Suprapubic skin (tissue), 3 donors: ENCODE measurements at regions not wholly inside any gene's neighbourhood (a gene's known extent, or its start where the extent isn't known, plus 50 kb on each side); places are given as distances from the start of the nearest gene placed in this dataset.

ENCODE experiments used
- EP300 ChIP-seq: sonication (generic); formaldehyde crosslinking; IDR thresholded peaks from one replicate; pipeline ENCODE4 v1.6.1; 2017; ENCODE audit warnings: antibody characterized with exemption
- POLR2A ChIP-seq, 2 donors: fragments of 450-650 bp; IDR thresholded peaks; one replicate each; pipeline ENCODE4 v1.6.1; 2017; ENCODE audit warnings: antibody characterized with exemption in 2 of 2, mild to moderate bottlenecking in 2 of 2, moderate library complexity in 2 of 2
- TF ChIP-seq, protein P1 (sequence below), 2 donors: fragments of 200-600 bp in 1 of 2; fragments of 450-650 bp in 1 of 2; sonication (generic) in 1 of 2; IDR thresholded peaks; one replicate each; pipeline ENCODE4 v1.5.1; 2016 to 2019; ENCODE audit warnings: antibody characterized with exemption in 2 of 2, mild to moderate bottlenecking in 1 of 2, moderate library complexity in 1 of 2

DNA sequence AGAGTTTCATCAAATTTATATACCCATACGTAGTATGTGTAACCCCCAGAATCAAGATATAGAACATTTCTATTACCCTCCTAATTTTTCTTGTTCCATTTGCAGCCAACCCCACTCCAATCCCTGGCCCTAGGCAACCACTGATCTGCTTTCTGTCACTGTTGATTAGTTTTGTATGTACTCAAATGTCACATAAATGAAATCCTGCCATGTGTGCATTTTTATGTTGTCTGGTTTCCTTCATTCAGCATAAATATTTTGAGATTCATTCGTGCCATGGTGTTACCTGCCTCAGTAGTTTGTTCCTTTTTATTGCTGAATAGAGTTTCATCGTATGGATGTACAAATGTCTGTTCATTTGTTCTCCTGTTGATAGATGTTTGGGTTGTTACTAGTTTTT lies 126.3 kb downstream of the MID1IP1 start:
- TF ChIP-seq, protein P1, sequence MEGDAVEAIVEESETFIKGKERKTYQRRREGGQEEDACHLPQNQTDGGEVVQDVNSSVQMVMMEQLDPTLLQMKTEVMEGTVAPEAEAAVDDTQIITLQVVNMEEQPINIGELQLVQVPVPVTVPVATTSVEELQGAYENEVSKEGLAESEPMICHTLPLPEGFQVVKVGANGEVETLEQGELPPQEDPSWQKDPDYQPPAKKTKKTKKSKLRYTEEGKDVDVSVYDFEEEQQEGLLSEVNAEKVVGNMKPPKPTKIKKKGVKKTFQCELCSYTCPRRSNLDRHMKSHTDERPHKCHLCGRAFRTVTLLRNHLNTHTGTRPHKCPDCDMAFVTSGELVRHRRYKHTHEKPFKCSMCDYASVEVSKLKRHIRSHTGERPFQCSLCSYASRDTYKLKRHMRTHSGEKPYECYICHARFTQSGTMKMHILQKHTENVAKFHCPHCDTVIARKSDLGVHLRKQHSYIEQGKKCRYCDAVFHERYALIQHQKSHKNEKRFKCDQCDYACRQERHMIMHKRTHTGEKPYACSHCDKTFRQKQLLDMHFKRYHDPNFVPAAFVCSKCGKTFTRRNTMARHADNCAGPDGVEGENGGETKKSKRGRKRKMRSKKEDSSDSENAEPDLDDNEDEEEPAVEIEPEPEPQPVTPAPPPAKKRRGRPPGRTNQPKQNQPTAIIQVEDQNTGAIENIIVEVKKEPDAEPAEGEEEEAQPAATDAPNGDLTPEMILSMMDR (IDR thresholded peaks at IDR 0.05) = no peak
- TF ChIP-seq EP300 (no peak), POLR2A (IDR thresholded peaks at IDR 0.05) (no peak)
